SW 1271 (cell line): ENCODE measurements at regions not wholly inside any gene's neighbourhood (a gene's known extent, or its start where the extent isn't known, plus 50 kb on each side); places are given as distances from the start of the nearest gene placed in this dataset.
"Not testable (repeated sequence)": the region's sequence is repeated elsewhere in the genome, so short reads cannot be mapped to it uniquely, and the experiment has no call there.

ENCODE experiments used
- DNase-seq, 2 experiments: peaks; one replicate each; lab custom pipeline; 2025; lab: John Stamatoyannopoulos, UW

GRCh38 chr2:155546721-155547555 lies 785.6 kb downstream of the NR4A2 start:
- DNase-seq, result no peak

- not testable (repeated sequence) for DNase-seq
Observed at GRCh38 chr2:155539028-155539427, 793.5 kb downstream of the NR4A2 start.

GRCh38 chr2:155528034-155528433 lies 804.5 kb downstream of the NR4A2 start:
- DNase-seq, result no peak

- DNase-seq, result no peak
Observed at GRCh38 chr2:155525199-155525598, 807.3 kb downstream of the NR4A2 start.

- DNase-seq, result no peak
Observed at GRCh38 chr2:155519529-155520130, 812.9 kb downstream of the NR4A2 start.

GRCh38 chr2:155518094-155518493 lies 814.4 kb downstream of the NR4A2 start:
- DNase-seq, result no peak

- no peak for DNase-seq
Observed at GRCh38 chr2:155517362-155517761, 815.2 kb downstream of the NR4A2 start.

GRCh38 chr2:155513248-155513647 lies 814.8 kb downstream of the KCNJ3 start:
- no peak for DNase-seq

- DNase-seq, result no peak
Observed at GRCh38 chr2:155502766-155503165, 804.3 kb downstream of the KCNJ3 start.

- no peak for DNase-seq
Observed at GRCh38 chr2:155498106-155498505, 799.6 kb downstream of the KCNJ3 start.

- DNase-seq, result no peak
Observed at GRCh38 chr2:155494744-155495143, 796.2 kb downstream of the KCNJ3 start.

GRCh38 chr2:155485141-155485842 lies 786.8 kb downstream of the KCNJ3 start:
- DNase-seq, result no peak

GRCh38 chr2:155481141-155481540 lies 782.6 kb downstream of the KCNJ3 start:
- no peak for DNase-seq

- DNase-seq, result not testable (repeated sequence)
Observed at GRCh38 chr2:155472018-155472417, 773.5 kb downstream of the KCNJ3 start.

- no peak for DNase-seq
Observed at GRCh38 chr2:155456222-155456621, 757.7 kb downstream of the KCNJ3 start.

- no peak for DNase-seq
Observed at GRCh38 chr2:155442755-155443372, 744.4 kb downstream of the KCNJ3 start.

GRCh38 chr2:155442088-155442487 lies 743.6 kb downstream of the KCNJ3 start:
- DNase-seq, result no peak

GRCh38 chr2:155431004-155431507 lies 732.6 kb downstream of the KCNJ3 start:
- DNase-seq, result no peak

GRCh38 chr2:155427470-155427869 lies 729.0 kb downstream of the KCNJ3 start:
- no peak for DNase-seq

GRCh38 chr2:155424518-155424917 lies 726.0 kb downstream of the KCNJ3 start:
- no peak for DNase-seq

- no peak for DNase-seq
Observed at GRCh38 chr2:155418753-155419152, 720.3 kb downstream of the KCNJ3 start.

- DNase-seq, result no peak
Observed at GRCh38 chr2:155412598-155412997, 714.1 kb downstream of the KCNJ3 start.
